ENCODE measurements at regions not wholly inside any gene's neighbourhood (a gene's known extent, or its start where the extent isn't known, plus 50 kb on each side); places are given as distances from the start of the nearest gene placed in this dataset.

- Histone ChIP-seq H3K9me3 (ENCODE audit: control insufficient read depth, low read depth, low read length) (no peaks in the 10 kb centered on the region), H3K9ac (ENCODE audit: control insufficient read depth, extremely low read depth, insufficient read depth, low read length) (no peak overlapping the region), H4K20me1 (ENCODE audit: control insufficient read depth, extremely low read depth, insufficient read depth, low read length) (no peaks in the 10 kb centered on the region), H3K79me2 (ENCODE audit: control insufficient read depth, insufficient read depth, low read length) (no peaks in the 10 kb centered on the region), H3K27ac (ENCODE audit: control insufficient read depth, insufficient read depth, low read length) (no peak overlapping the region), H3K9me1 (ENCODE audit: control insufficient read depth, extremely low read depth, insufficient read depth, low read length) (no peaks in the 10 kb centered on the region), H3K27me3 (ENCODE audit: control insufficient read depth, extremely low read depth, insufficient read depth, low read length) (no peaks in the 10 kb centered on the region), H3K4me3 (ENCODE audit: control insufficient read depth in 2 of 3, extremely low read depth in 1 of 3, insufficient read depth in 2 of 3, low read depth in 1 of 3, low read length in 3 of 3) (no peak overlapping the region), H3K4me1 (ENCODE audit: control insufficient read depth, extremely low read depth, insufficient read depth, low read length) (no peaks in the 10 kb centered on the region), H2AFZ (ENCODE audit: control insufficient read depth, low read length) (no peak overlapping the region), H3K36me3 (ENCODE audit: control insufficient read depth in 2 of 2, extremely low read depth in 1 of 2, insufficient read depth in 2 of 2, low read length in 2 of 2) (no peaks in the 10 kb centered on the region), H3K4me2 (ENCODE audit: control insufficient read depth, extremely low read depth, insufficient read depth, low read depth, low read length) (no peak overlapping the region)
- dilution Hi-C loops (cut with MboI; ENCODE audit: extremely low pct_ligation_motif_present, low sequenced_read_pairs) = no loop called here
- TF ChIP-seq EZH2 (IDR thresholded peaks at IDR 0.05; ENCODE audit: low read length) = no peak
- TF ChIP-seq CTCF (optimal IDR thresholded peaks at IDR 0.05 in 1 of 3, IDR thresholded peaks at IDR 0.05 in 1 of 3, conservative IDR thresholded peaks at IDR 0.05 in 1 of 3; ENCODE audit: extremely low read depth in 1 of 3, insufficient read depth in 2 of 3, low read length in 3 of 3) = no peak
- DNase-seq (ENCODE audit: low read depth, low spot score) (no peak), FAIRE-seq (no peak)
Observed at GRCh38 chr5:114948986-114949621, 220.6 kb downstream of the TRIM36 start.

- Histone ChIP-seq H3K4me3 (ENCODE audit: control insufficient read depth in 2 of 3, extremely low read depth in 1 of 3, insufficient read depth in 2 of 3, low read depth in 1 of 3, low read length in 3 of 3) (no peak overlapping the region), H3K9me3 (ENCODE audit: control insufficient read depth, low read depth, low read length) (no peaks in the 10 kb centered on the region), H3K4me1 (ENCODE audit: control insufficient read depth, extremely low read depth, insufficient read depth, low read length) (no peaks in the 10 kb centered on the region), H3K9ac (ENCODE audit: control insufficient read depth, extremely low read depth, insufficient read depth, low read length) (no peak overlapping the region), H3K27ac (ENCODE audit: control insufficient read depth, insufficient read depth, low read length) (no peak overlapping the region), H3K36me3 (ENCODE audit: control insufficient read depth in 2 of 2, extremely low read depth in 1 of 2, insufficient read depth in 2 of 2, low read length in 2 of 2) (no peaks in the 10 kb centered on the region), H3K4me2 (ENCODE audit: control insufficient read depth, extremely low read depth, insufficient read depth, low read depth, low read length) (no peak overlapping the region), H3K9me1 (ENCODE audit: control insufficient read depth, extremely low read depth, insufficient read depth, low read length) (no peaks in the 10 kb centered on the region), H2AFZ (ENCODE audit: control insufficient read depth, low read length) (no peak overlapping the region), H4K20me1 (ENCODE audit: control insufficient read depth, extremely low read depth, insufficient read depth, low read length) (no peaks in the 10 kb centered on the region), H3K79me2 (ENCODE audit: control insufficient read depth, insufficient read depth, low read length) (no peaks in the 10 kb centered on the region), H3K27me3 (ENCODE audit: control insufficient read depth, extremely low read depth, insufficient read depth, low read length) (no peaks in the 10 kb centered on the region)
- dilution Hi-C loops (cut with MboI; ENCODE audit: extremely low pct_ligation_motif_present, low sequenced_read_pairs) = no loop called here
- DNase-seq (ENCODE audit: low read depth, low spot score) (no peak), FAIRE-seq (no peak)
- TF ChIP-seq CTCF (optimal IDR thresholded peaks at IDR 0.05 in 1 of 3, IDR thresholded peaks at IDR 0.05 in 1 of 3, conservative IDR thresholded peaks at IDR 0.05 in 1 of 3; ENCODE audit: extremely low read depth in 1 of 3, insufficient read depth in 2 of 3, low read length in 3 of 3) (no peak), EZH2 (IDR thresholded peaks at IDR 0.05; ENCODE audit: low read length) (no peak)
Observed at GRCh38 chr5:114948363-114948762, 221.3 kb downstream of the TRIM36 start.
